PFSK-1 (cell line): ENCODE measurements at regions not wholly inside any gene's neighbourhood (a gene's known extent, or its start where the extent isn't known, plus 50 kb on each side); places are given as distances from the start of the nearest gene placed in this dataset.

Experiments
- FOXP2 ChIP-seq: optimal IDR thresholded peaks from 2 replicates; pipeline ENCODE3; 2011; ENCODE audit warnings: borderline replicate concordance, control low read depth, inconsistent platforms; ENCODE audit not compliant: insufficient read depth; ENCODE audit errors: extremely low read length, extremely low read depth
- POLR2AphosphoS5 ChIP-seq: IDR thresholded peaks from 2 replicates; pipeline ENCODE4 v1.6.1; 2012; ENCODE audit warnings: low read depth, mild to moderate bottlenecking, control low read depth, low read length, moderate library complexity
- SIN3A ChIP-seq: IDR thresholded peaks from 2 replicates; pipeline ENCODE4 v1.6.1; 2012; ENCODE audit warnings: mild to moderate bottlenecking, low read length, moderate library complexity, borderline replicate concordance; ENCODE audit not compliant: insufficient read depth
- TAF1 ChIP-seq: IDR thresholded peaks from 2 replicates; pipeline ENCODE4 v1.6.1; 2012; ENCODE audit warnings: low read length, control low read depth, borderline replicate concordance; ENCODE audit not compliant: insufficient read depth
- TF ChIP-seq, protein P1 (sequence below), 2 experiments: IDR thresholded peaks; 2 replicates each; pipeline versions ENCODE4 v1.6.1 to v1.8.0; 2011 to 2012; ENCODE audit warnings: low read depth in 2 of 2, low read length in 2 of 2, control low read depth in 1 of 2, inconsistent platforms in 1 of 2, mild to moderate bottlenecking in 1 of 2, moderate library complexity in 1 of 2; ENCODE audit not compliant: insufficient read depth in 1 of 2

DNA sequence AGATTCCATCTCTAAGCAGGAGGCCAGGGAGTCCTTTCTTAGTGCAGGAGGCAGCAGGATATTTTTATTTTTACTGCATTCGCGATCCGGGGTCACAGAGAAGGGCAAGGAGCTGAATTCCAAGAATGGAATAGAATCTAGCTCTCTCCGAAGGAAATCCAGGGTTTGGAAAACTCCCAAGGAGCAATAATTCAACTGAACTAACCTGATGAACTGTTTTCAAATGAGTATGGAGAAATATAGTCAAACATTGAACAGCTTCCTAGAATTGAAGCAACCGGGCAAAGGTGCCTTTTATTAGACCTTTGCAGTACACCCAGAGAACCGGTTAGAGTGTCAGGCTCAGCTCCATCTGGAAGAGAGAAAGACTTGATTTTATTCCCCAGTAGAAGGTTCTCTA, 120.7 kb upstream of the MAF start:
- TF ChIP-seq, protein P1, sequence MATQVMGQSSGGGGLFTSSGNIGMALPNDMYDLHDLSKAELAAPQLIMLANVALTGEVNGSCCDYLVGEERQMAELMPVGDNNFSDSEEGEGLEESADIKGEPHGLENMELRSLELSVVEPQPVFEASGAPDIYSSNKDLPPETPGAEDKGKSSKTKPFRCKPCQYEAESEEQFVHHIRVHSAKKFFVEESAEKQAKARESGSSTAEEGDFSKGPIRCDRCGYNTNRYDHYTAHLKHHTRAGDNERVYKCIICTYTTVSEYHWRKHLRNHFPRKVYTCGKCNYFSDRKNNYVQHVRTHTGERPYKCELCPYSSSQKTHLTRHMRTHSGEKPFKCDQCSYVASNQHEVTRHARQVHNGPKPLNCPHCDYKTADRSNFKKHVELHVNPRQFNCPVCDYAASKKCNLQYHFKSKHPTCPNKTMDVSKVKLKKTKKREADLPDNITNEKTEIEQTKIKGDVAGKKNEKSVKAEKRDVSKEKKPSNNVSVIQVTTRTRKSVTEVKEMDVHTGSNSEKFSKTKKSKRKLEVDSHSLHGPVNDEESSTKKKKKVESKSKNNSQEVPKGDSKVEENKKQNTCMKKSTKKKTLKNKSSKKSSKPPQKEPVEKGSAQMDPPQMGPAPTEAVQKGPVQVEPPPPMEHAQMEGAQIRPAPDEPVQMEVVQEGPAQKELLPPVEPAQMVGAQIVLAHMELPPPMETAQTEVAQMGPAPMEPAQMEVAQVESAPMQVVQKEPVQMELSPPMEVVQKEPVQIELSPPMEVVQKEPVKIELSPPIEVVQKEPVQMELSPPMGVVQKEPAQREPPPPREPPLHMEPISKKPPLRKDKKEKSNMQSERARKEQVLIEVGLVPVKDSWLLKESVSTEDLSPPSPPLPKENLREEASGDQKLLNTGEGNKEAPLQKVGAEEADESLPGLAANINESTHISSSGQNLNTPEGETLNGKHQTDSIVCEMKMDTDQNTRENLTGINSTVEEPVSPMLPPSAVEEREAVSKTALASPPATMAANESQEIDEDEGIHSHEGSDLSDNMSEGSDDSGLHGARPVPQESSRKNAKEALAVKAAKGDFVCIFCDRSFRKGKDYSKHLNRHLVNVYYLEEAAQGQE (IDR thresholded peaks at IDR 0.05; ENCODE audit: insufficient read depth in 1 of 2, low read depth in 2 of 2, low read length in 2 of 2): no peak
- no peak for TF ChIP-seq FOXP2
- TF ChIP-seq POLR2AphosphoS5: no peak
- no peak for TF ChIP-seq SIN3A
- no peak for TF ChIP-seq TAF1

DNA sequence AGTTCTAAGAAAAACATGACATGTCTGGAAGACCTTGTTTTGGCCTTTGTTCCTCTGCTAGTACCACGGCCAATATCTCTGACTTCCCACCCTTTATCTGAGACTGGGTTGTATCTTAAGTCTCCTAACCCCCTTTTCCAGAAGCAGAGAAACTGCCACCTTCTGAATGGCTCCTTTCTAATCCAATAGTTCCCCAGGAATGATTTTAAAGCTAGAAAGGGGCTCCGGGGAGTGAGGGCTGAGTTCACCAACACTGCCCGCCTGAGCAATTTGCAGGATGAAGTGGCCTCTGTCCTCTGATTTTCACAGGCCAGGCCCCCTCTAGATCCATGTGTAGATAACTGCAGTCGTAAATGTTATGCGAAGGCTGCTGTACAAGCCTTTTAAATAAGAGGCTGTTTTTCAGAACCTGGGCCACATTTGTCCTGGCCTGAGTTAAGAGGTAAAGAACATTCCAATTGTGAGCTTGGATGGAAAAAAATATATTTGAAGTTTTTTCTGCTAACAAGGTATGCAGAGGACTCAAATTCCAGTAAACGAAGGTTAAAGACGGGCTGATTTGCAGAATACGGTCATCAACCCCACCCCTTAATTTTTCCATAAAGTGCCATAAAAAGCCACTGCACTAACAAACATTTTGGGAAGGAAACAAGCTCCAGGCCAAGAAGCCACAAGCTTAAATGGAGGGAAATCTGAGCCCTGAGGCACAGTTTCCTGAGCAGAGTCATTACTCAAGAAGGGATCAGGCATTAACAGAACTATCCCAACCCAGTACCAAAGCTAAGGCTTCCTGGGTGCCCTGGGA, 117.0 kb upstream of the MAF start:
- no peak for TF ChIP-seq POLR2AphosphoS5
- TF ChIP-seq FOXP2: no peak
- no peak for TF ChIP-seq TAF1
- TF ChIP-seq, protein P1 (IDR thresholded peaks at IDR 0.05; ENCODE audit: insufficient read depth in 1 of 2, low read depth in 2 of 2, low read length in 2 of 2): no peak
- no peak for TF ChIP-seq SIN3A

DNA sequence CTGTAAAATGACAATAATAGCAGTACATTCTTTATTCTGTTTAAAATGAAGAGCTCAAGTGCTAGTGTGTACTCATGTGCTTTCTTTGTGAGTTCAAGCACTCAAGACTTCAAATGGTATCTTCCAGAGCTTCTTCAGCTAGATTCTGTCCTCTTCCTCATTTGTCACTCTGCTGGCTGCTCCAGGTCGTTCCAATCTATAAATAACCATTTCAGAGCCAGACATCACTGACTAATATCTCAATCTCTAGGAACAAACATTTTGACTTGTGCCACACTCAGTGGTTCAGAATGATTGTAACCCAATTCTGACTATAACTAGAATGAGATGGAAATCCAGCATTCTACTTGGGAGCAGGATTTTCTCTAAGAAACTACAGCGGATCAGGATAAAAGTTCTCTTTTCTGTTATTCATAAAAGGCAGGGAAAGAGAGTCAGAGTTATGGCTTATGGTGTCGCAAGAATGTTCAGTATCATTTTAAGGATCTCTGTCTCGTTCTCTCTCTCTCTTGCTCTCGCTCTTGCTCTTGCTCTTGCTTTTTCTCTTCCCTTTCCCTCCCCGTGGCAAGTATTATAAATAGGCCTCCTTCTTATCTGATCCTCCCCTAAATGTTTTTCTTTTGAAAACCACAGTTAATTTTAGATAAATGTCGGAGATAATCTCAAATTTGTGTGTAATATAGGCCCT, 116.3 kb upstream of the MAF start:
- TF ChIP-seq POLR2AphosphoS5 (no peak), TAF1 (no peak), FOXP2 (no peak), SIN3A (no peak)
- TF ChIP-seq, protein P1 (IDR thresholded peaks at IDR 0.05; ENCODE audit: insufficient read depth in 1 of 2, low read depth in 2 of 2, low read length in 2 of 2): no peak

DNA sequence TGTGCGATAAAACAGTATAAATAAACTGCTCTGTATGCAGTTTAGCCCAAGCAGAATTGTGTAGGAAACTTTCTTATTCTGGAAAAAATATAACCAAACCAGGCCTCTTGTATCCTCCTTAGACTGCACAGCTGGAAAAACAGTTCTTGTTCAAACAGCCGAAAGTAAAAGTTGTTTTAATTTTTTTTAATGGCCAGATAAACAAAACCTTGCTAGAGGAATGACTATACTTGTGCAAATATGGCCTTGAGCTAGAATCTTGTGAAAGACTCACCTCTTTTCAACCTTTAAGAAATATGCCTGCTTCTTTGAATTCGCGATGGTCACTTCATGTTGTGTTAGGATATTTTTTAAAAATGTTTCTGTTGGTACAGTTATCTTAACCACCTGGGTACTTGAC, 114.5 kb upstream of the MAF start:
- no peak for TF ChIP-seq POLR2AphosphoS5
- TF ChIP-seq FOXP2: no peak

DNA sequence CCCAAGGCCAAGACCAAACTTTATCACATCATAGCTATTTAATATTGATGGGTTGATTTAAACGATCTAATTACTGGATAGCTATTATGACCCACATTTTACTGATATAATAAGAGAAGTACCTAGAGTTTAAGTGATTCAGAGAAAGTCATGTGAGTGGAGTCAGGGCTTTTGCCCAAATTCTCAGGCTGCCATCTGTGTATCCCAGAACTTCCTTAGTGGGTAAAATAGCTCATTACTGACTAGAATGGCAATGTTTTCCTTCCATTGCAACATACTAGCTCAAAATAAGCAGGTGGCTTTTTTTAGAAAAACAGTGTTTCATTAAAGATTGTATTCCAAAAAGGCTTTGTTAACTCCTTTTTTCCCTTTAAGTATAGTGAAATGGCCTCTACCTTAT, 113.9 kb upstream of the MAF start:
- TF ChIP-seq, protein P1 (IDR thresholded peaks at IDR 0.05; ENCODE audit: insufficient read depth in 1 of 2, low read depth in 2 of 2, low read length in 2 of 2): no peak
- TF ChIP-seq TAF1 (no peak), FOXP2 (no peak), POLR2AphosphoS5 (no peak), SIN3A (no peak)
